ENCODE measurements at regions not wholly inside any gene's neighbourhood (a gene's known extent, or its start where the extent isn't known, plus 50 kb on each side); places are given as distances from the start of the nearest gene placed in this dataset.
A peak's percentile ranks its signal among the peaks of the same experiment; 100 is the strongest.

DNA sequence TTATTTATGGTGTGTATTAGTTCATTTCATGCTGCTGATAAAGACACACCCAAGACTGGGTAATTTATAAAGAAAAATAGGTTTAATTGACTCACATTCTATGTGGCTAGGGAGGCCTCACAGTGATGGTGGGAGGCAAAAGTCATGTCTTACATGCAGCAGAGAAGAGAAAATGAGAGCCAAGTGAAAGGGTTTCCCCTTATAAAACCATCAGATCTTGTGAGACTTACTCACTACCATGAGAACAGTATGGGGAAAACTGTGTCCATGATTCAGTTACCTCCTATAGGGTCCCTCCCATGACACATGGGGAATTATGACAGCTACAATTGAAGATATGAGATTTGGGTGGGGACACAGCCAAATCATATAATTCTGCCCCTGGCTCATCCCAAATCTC lies 150.0 kb upstream of the AHI1 start:
- no peak for ATAC-seq
- no peak for DNase-seq (ENCODE audit: low spot score)
- peaks cover 25% of the 10 kb centered on the region for H3K9me3 Mint-ChIP-seq
- no peak overlapping the region for H3K4me3 ChIP-seq
- TF ChIP-seq POLR2AphosphoS5 (IDR thresholded peaks at IDR 0.05; ENCODE audit: low read depth) (no peak), EZH2 (IDR thresholded peaks at IDR 0.05; ENCODE audit: low read depth, unreplicated experiment) (no peak), JUNB (IDR thresholded peaks at IDR 0.05; ENCODE audit: unreplicated experiment) (no peak)
- TF ChIP-seq, protein P1, sequence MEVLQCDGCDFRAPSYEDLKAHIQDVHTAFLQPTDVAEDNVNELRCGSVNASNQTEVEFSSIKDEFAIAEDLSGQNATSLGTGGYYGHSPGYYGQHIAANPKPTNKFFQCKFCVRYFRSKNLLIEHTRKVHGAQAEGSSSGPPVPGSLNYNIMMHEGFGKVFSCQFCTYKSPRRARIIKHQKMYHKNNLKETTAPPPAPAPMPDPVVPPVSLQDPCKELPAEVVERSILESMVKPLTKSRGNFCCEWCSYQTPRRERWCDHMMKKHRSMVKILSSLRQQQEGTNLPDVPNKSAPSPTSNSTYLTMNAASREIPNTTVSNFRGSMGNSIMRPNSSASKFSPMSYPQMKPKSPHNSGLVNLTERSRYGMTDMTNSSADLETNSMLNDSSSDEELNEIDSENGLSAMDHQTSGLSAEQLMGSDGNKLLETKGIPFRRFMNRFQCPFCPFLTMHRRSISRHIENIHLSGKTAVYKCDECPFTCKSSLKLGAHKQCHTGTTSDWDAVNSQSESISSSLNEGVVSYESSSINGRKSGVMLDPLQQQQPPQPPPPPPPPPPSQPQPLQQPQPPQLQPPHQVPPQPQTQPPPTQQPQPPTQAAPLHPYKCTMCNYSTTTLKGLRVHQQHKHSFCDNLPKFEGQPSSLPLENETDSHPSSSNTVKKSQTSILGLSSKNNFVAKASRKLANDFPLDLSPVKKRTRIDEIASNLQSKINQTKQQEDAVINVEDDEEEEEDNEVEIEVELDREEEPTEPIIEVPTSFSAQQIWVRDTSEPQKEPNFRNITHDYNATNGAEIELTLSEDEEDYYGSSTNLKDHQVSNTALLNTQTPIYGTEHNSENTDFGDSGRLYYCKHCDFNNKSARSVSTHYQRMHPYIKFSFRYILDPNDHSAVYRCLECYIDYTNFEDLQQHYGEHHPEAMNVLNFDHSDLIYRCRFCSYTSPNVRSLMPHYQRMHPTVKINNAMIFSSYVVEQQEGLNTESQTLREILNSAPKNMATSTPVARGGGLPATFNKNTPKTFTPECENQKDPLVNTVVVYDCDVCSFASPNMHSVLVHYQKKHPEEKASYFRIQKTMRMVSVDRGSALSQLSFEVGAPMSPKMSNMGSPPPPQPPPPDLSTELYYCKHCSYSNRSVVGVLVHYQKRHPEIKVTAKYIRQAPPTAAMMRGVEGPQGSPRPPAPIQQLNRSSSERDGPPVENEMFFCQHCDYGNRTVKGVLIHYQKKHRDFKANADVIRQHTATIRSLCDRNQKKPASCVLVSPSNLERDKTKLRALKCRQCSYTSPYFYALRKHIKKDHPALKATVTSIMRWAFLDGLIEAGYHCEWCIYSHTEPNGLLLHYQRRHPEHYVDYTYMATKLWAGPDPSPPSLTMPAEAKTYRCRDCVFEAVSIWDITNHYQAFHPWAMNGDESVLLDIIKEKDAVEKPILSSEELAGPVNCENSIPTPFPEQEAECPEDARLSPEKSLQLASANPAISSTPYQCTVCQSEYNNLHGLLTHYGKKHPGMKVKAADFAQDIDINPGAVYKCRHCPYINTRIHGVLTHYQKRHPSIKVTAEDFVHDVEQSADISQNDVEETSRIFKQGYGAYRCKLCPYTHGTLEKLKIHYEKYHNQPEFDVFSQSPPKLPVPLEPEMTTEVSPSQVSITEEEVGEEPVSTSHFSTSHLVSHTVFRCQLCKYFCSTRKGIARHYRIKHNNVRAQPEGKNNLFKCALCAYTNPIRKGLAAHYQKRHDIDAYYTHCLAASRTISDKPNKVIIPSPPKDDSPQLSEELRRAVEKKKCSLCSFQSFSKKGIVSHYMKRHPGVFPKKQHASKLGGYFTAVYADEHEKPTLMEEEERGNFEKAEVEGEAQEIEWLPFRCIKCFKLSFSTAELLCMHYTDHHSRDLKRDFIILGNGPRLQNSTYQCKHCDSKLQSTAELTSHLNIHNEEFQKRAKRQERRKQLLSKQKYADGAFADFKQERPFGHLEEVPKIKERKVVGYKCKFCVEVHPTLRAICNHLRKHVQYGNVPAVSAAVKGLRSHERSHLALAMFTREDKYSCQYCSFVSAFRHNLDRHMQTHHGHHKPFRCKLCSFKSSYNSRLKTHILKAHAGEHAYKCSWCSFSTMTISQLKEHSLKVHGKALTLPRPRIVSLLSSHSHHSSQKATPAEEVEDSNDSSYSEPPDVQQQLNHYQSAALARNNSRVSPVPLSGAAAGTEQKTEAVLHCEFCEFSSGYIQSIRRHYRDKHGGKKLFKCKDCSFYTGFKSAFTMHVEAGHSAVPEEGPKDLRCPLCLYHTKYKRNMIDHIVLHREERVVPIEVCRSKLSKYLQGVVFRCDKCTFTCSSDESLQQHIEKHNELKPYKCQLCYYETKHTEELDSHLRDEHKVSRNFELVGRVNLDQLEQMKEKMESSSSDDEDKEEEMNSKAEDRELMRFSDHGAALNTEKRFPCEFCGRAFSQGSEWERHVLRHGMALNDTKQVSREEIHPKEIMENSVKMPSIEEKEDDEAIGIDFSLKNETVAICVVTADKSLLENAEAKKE (CRISPR knock-in tag; IDR thresholded peaks at IDR 0.05): no peak
- no peak overlapping the region for H3K27ac ChIP-seq (ENCODE audit: low read depth)
- no peak overlapping the region for H3K4me3 Mint-ChIP-seq
- no peak overlapping the region for H3K4me2 ChIP-seq
- no peaks in the 10 kb centered on the region for H3K4me1 ChIP-seq (ENCODE audit: insufficient read depth)
- no peaks in the 10 kb centered on the region for H3F3A ChIP-seq (replicated peaks; ENCODE audit: low read depth)
- H3K36me3 ChIP-seq (ENCODE audit: insufficient read depth): no peaks in the 10 kb centered on the region; the same call in 1 of the 2 replicates
- peaks cover 3% of the 10 kb centered on the region for H3K4me1 Mint-ChIP-seq
- H4K20me1 ChIP-seq (replicated peaks; ENCODE audit: insufficient read depth): no peaks in the 10 kb centered on the region
- no peak overlapping the region for H3K27ac Mint-ChIP-seq
- no peaks in the 10 kb centered on the region for H3K79me2 ChIP-seq (replicated peaks; ENCODE audit: insufficient read depth)
- no peaks in the 10 kb centered on the region for H3K27me3 Mint-ChIP-seq (ENCODE audit: insufficient read depth, low read depth, poor library complexity)
- H3K36me3 Mint-ChIP-seq (ENCODE audit: low read depth): peaks cover 11% of the 10 kb centered on the region; the same call in 2 of the 3 replicates
- no peaks in the 10 kb centered on the region for H3K27me3 ChIP-seq (ENCODE audit: insufficient read depth)
- H3K9me2 ChIP-seq (ENCODE audit: insufficient read depth): no peaks in the 10 kb centered on the region; the same call in 1 of the 2 replicates
- H2AFZ ChIP-seq: no peak overlapping the region

DNA sequence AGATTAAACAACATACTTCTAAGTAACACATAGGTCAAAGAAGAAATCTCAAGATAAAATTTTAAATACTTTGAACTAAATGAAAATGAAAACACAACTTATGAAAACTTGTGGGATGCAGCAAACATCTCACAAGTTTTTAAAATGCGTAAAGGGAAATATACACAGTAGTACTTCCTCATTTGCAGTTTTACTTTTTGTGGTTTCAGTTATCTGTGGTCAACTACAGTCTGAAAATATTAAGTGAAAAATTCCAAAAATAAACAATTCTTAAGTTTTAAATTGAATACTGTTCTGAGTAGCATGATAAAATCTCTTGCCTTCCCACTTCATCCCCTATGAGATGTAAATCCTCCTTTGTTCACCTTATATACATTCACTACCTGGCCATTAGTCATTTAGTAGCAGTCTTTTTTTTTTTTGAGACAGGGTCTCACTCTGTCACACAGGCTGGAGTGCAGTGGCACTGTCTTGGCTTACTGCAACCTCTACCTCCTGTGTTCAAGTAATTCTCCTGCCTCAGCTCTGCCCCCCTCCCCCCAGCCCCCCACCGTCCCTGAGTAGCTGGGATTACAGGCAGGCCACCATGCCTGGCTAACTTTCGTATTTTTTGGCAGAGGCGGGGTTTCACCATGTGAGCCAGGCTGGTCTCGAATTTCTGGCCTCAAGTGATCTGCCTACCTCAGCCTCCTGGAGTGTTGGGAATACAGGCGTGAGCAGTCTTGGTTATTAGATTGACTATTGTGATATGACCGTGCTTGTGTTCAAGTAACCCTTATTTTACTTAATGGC lies 154.6 kb upstream of the AHI1 start:
- Histone ChIP-seq H3K79me2 (replicated peaks; ENCODE audit: insufficient read depth) (no peaks in the 10 kb centered on the region), H3F3A (replicated peaks; ENCODE audit: low read depth) (no peaks in the 10 kb centered on the region), H3K4me3 (no peak overlapping the region), H3K9me2 (ENCODE audit: insufficient read depth) (no peaks in the 10 kb centered on the region; the same call in 1 of the 2 replicates), H3K36me3 (ENCODE audit: insufficient read depth) (no peaks in the 10 kb centered on the region; the same call in 1 of the 2 replicates), H3K4me1 (ENCODE audit: insufficient read depth) (no peaks in the 10 kb centered on the region), H3K27ac (ENCODE audit: low read depth) (no peak overlapping the region), H4K20me1 (replicated peaks; ENCODE audit: insufficient read depth) (no peaks in the 10 kb centered on the region), H2AFZ (no peak overlapping the region), H3K27me3 (ENCODE audit: insufficient read depth) (no peaks in the 10 kb centered on the region), H3K4me2 (no peak overlapping the region)
- Mint-ChIP-seq H3K27me3 (ENCODE audit: insufficient read depth, low read depth, poor library complexity) (no peaks in the 10 kb centered on the region), H3K27ac (no peak overlapping the region), H3K4me1 (peaks cover 3% of the 10 kb centered on the region), H3K36me3 (ENCODE audit: low read depth) (peaks cover 11% of the 10 kb centered on the region; the same call in 2 of the 3 replicates), H3K4me3 (no peak overlapping the region), H3K9me3 (peaks cover 37% of the 10 kb centered on the region)
- ATAC-seq (peak; percentile 68), DNase-seq (ENCODE audit: low spot score) (peak; percentile 16)
- TF ChIP-seq, protein P2, sequence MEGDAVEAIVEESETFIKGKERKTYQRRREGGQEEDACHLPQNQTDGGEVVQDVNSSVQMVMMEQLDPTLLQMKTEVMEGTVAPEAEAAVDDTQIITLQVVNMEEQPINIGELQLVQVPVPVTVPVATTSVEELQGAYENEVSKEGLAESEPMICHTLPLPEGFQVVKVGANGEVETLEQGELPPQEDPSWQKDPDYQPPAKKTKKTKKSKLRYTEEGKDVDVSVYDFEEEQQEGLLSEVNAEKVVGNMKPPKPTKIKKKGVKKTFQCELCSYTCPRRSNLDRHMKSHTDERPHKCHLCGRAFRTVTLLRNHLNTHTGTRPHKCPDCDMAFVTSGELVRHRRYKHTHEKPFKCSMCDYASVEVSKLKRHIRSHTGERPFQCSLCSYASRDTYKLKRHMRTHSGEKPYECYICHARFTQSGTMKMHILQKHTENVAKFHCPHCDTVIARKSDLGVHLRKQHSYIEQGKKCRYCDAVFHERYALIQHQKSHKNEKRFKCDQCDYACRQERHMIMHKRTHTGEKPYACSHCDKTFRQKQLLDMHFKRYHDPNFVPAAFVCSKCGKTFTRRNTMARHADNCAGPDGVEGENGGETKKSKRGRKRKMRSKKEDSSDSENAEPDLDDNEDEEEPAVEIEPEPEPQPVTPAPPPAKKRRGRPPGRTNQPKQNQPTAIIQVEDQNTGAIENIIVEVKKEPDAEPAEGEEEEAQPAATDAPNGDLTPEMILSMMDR (conservative IDR thresholded peaks at IDR 0.05; ENCODE audit: low read depth in 2 of 2): no peak
- TF ChIP-seq POLR2AphosphoS5 (IDR thresholded peaks at IDR 0.05; ENCODE audit: low read depth): no peak
- TF ChIP-seq, protein P3, sequence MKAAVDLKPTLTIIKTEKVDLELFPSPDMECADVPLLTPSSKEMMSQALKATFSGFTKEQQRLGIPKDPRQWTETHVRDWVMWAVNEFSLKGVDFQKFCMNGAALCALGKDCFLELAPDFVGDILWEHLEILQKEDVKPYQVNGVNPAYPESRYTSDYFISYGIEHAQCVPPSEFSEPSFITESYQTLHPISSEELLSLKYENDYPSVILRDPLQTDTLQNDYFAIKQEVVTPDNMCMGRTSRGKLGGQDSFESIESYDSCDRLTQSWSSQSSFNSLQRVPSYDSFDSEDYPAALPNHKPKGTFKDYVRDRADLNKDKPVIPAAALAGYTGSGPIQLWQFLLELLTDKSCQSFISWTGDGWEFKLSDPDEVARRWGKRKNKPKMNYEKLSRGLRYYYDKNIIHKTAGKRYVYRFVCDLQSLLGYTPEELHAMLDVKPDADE (IDR thresholded peaks at IDR 0.05): no peak
- TF ChIP-seq, protein P4, sequence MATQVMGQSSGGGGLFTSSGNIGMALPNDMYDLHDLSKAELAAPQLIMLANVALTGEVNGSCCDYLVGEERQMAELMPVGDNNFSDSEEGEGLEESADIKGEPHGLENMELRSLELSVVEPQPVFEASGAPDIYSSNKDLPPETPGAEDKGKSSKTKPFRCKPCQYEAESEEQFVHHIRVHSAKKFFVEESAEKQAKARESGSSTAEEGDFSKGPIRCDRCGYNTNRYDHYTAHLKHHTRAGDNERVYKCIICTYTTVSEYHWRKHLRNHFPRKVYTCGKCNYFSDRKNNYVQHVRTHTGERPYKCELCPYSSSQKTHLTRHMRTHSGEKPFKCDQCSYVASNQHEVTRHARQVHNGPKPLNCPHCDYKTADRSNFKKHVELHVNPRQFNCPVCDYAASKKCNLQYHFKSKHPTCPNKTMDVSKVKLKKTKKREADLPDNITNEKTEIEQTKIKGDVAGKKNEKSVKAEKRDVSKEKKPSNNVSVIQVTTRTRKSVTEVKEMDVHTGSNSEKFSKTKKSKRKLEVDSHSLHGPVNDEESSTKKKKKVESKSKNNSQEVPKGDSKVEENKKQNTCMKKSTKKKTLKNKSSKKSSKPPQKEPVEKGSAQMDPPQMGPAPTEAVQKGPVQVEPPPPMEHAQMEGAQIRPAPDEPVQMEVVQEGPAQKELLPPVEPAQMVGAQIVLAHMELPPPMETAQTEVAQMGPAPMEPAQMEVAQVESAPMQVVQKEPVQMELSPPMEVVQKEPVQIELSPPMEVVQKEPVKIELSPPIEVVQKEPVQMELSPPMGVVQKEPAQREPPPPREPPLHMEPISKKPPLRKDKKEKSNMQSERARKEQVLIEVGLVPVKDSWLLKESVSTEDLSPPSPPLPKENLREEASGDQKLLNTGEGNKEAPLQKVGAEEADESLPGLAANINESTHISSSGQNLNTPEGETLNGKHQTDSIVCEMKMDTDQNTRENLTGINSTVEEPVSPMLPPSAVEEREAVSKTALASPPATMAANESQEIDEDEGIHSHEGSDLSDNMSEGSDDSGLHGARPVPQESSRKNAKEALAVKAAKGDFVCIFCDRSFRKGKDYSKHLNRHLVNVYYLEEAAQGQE (IDR thresholded peaks at IDR 0.05; ENCODE audit: unreplicated experiment): no peak
- no peak for TF ChIP-seq JUNB (IDR thresholded peaks at IDR 0.05; ENCODE audit: unreplicated experiment)

All from GM23338 (cell line).